Stomach (tissue), 8 donors: ENCODE measurements at regions not wholly inside any gene's neighbourhood (a gene's known extent, or its start where the extent isn't known, plus 50 kb on each side); places are given as distances from the start of the nearest gene placed in this dataset.

Experiments
- DNase-seq, 2 donors: peaks; one replicate each; pipeline versions ENCODE4 v3.0.0 to v3.0.0-alpha.2; 2013 to 2019
- H3K27ac ChIP-seq, 5 donors: fragments of 200-600 bp in 4 of 5; sonication (generic) in 4 of 5; one replicate each; pipeline ENCODE4 v1.5.1; 2013 to 2019; ENCODE audit warnings: mild to moderate bottlenecking in 1 of 5, moderate library complexity in 1 of 5
- H3K27me3 ChIP-seq, 3 donors: fragments of 200-600 bp; sonication (generic); one replicate each; pipeline ENCODE4 v1.5.1; 2017 to 2019; ENCODE audit warnings: mixed run types in 1 of 3
- H3K36me3 ChIP-seq, 4 donors: fragments of 200-600 bp; sonication (generic); 1 replicate in 3 of 4; 2 replicates in 1 of 4; pipeline ENCODE4 v1.5.1; 2016 to 2019
- H3K4me1 ChIP-seq, 4 donors: fragments of 200-600 bp; sonication (generic); one replicate each; pipeline ENCODE4 v1.5.1; 2016 to 2019
- H3K4me3 ChIP-seq, 4 donors: fragments of 200-600 bp; sonication (generic) in 3 of 4; one replicate each; pipeline ENCODE4 v1.5.1; 2016 to 2019; ENCODE audit warnings: mild to moderate bottlenecking in 1 of 4
- H3K9me3 ChIP-seq, 4 donors: fragments of 200-600 bp; sonication (generic); one replicate each; pipeline ENCODE4 v1.5.1; 2016 to 2019
- CTCF ChIP-seq, 7 experiments: fragments of 450-650 bp in 4 of 7; fragments of 200-600 bp in 3 of 7; sonication (generic) in 3 of 7; IDR thresholded peaks; one replicate each; pipeline ENCODE4 v1.5.1; 2016 to 2019; ENCODE audit warnings: antibody characterized with exemption in 7 of 7, control low read depth in 2 of 7, mild to moderate bottlenecking in 1 of 7
- EP300 ChIP-seq: sonication (generic); formaldehyde crosslinking; IDR thresholded peaks from one replicate; pipeline ENCODE4 v1.6.1; 2017; ENCODE audit warnings: antibody characterized with exemption
- POLR2A ChIP-seq, 4 donors: fragments of 450-650 bp; IDR thresholded peaks; one replicate each; pipeline ENCODE4 v1.6.1; 2016; ENCODE audit warnings: antibody characterized with exemption in 4 of 4, control low read depth in 2 of 4, mild to moderate bottlenecking in 1 of 4, moderate library complexity in 1 of 4
- POLR2AphosphoS5 ChIP-seq, 3 donors: sonication (generic); formaldehyde crosslinking; IDR thresholded peaks; one replicate each; pipeline ENCODE4 v1.6.1; 2016; ENCODE audit warnings: antibody characterized with exemption in 3 of 3
- WGBS, 5 donors: extraction: QIAGEN DNeasy Blood & Tissue Kit in 3 of 5; methylation state at CpG; one replicate each; pipeline versions ENCODE4 v1.1.5 to v1.1.7; 2013 to 2018; 5-methylcytosine and 5-hydroxymethylcytosine counted together
- intact Hi-C: fragments of 100-400 bp; cut with DNase I; formaldehyde crosslinking; loops from one replicate; pipeline ENCODE4 v1.15.1; 2023; ENCODE audit warnings: low total_unique reads
- donor health status: healthy with polysubstance abuse.
- donor health status: Bipolar disorder and iron deficiency.
- donor health status: healthy.

- H3K4me3 ChIP-seq = no peak overlapping the region
- no peaks in the 10 kb centered on the region for H3K27me3 ChIP-seq
- H3K4me1 ChIP-seq = peaks cover 0 to 7% (median 0%) of the 10 kb centered on the region in 4 donors
- no peak for DNase-seq
- H3K27ac ChIP-seq = no peak overlapping the region
- no peaks in the 10 kb centered on the region for H3K9me3 ChIP-seq
- TF ChIP-seq POLR2AphosphoS5 (IDR thresholded peaks at IDR 0.05) (no peak), CTCF (IDR thresholded peaks at IDR 0.05) (no peak), EP300 (no peak), POLR2A (IDR thresholded peaks at IDR 0.05) (no peak)
- H3K36me3 ChIP-seq = no peaks in the 10 kb centered on the region
- intact Hi-C loops = no loop called here
- 76 to 100% (median 90%) methylated on average over 1 of the region's 1 CpG for WGBS, 5 donors
Observed at GRCh38 chr7:84479059-84479458, 284.5 kb upstream of the SEMA3A start.

GRCh38 chr7:84477786-84478478, 283.3 kb upstream of the SEMA3A start:
- DNase-seq = no peak

DNA sequence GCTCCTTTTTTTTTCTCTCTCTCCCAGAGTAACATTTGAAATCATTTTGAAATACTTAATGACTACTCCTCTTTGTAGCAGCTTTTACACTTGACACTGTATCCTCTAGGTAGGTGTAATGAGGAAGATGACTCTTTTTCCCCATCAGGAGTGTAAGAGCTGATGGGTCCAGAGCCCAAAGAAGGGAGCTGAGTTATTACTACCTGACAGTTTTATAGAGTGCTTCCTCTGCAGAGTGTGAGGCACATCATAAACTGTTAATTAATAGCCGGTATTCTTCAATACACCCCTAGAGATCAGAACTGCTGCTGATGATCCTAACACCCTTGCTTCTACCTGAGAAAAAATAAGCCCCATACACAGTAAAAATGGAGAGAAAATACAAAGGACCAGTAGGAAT, 279.8 kb upstream of the SEMA3A start:
- TF ChIP-seq CTCF (IDR thresholded peaks at IDR 0.05) = no peak
- no peak for DNase-seq
- Histone ChIP-seq H3K36me3 (no peaks in the 10 kb centered on the region), H3K9me3 (no peaks in the 10 kb centered on the region), H3K4me3 (no peak overlapping the region), H3K4me1 (no peaks in the 10 kb centered on the region), H3K27ac (no peak overlapping the region), H3K27me3 (no peaks in the 10 kb centered on the region)
- intact Hi-C loops = no loop called here
- 65 to 88% (median 77%) methylated on average over 1 of the region's 1 CpG for WGBS, 5 donors

More at GRCh38 chr7:84477786-84478478, 283.3 kb upstream of the SEMA3A start:
- TF ChIP-seq EP300 (no peak), CTCF (IDR thresholded peaks at IDR 0.05) (no peak), POLR2AphosphoS5 (IDR thresholded peaks at IDR 0.05) (no peak), POLR2A (IDR thresholded peaks at IDR 0.05) (no peak)
- H3K9me3 ChIP-seq = no peaks in the 10 kb centered on the region
- no peak overlapping the region for H3K27ac ChIP-seq
- peaks cover 0 to 3% (median 0%) of the 10 kb centered on the region in 4 donors for H3K4me1 ChIP-seq
- intact Hi-C loops = no loop called here
- H3K27me3 ChIP-seq = no peaks in the 10 kb centered on the region
- H3K36me3 ChIP-seq = no peaks in the 10 kb centered on the region
- H3K4me3 ChIP-seq = no peak overlapping the region
- 80 to 82% (median 81%) methylated on average over 4 of the region's 4 CpGs for WGBS, 5 donors

DNA sequence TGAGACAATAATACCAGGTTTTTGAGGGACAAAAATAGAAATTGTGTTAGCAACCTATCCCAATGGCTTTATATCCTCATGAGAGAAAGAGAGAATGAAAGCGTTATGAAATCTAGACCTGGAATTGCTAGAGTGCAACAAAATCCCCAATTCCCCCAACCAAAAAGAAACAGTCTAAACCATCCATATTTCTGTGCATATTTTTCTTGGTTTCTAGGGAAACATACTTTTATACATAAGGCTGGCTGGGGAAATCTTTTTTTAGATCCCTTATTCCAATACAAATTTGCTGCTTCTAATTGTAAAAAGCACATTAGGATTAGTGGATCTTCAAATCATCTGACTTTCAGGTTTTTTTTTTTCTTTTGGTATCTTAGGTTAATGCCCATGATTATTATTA, 277.0 kb upstream of the SEMA3A start:
- no peak for TF ChIP-seq POLR2A (IDR thresholded peaks at IDR 0.05)
- TF ChIP-seq CTCF (IDR thresholded peaks at IDR 0.05) = no peak
- no peak for TF ChIP-seq EP300
- TF ChIP-seq POLR2AphosphoS5 (IDR thresholded peaks at IDR 0.05) = no peak
- no peak for DNase-seq
- H3K36me3 ChIP-seq = no peaks in the 10 kb centered on the region
- no peak overlapping the region for H3K27ac ChIP-seq
- H3K4me1 ChIP-seq = no peaks in the 10 kb centered on the region
- no peaks in the 10 kb centered on the region for H3K9me3 ChIP-seq
- H3K27me3 ChIP-seq = no peaks in the 10 kb centered on the region
- 77 to 100% (median 91%) methylated on average over 1 of the region's 1 CpG for WGBS, 5 donors
- no peak overlapping the region for H3K4me3 ChIP-seq
- intact Hi-C loops = no loop called here
